ENCODE measurements at regions not wholly inside any gene's neighbourhood (a gene's known extent, or its start where the extent isn't known, plus 50 kb on each side); places are given as distances from the start of the nearest gene placed in this dataset.

- TF ChIP-seq, protein P1, sequence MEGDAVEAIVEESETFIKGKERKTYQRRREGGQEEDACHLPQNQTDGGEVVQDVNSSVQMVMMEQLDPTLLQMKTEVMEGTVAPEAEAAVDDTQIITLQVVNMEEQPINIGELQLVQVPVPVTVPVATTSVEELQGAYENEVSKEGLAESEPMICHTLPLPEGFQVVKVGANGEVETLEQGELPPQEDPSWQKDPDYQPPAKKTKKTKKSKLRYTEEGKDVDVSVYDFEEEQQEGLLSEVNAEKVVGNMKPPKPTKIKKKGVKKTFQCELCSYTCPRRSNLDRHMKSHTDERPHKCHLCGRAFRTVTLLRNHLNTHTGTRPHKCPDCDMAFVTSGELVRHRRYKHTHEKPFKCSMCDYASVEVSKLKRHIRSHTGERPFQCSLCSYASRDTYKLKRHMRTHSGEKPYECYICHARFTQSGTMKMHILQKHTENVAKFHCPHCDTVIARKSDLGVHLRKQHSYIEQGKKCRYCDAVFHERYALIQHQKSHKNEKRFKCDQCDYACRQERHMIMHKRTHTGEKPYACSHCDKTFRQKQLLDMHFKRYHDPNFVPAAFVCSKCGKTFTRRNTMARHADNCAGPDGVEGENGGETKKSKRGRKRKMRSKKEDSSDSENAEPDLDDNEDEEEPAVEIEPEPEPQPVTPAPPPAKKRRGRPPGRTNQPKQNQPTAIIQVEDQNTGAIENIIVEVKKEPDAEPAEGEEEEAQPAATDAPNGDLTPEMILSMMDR (IDR thresholded peaks at IDR 0.05), result no peak
- TF ChIP-seq POLR2A (IDR thresholded peaks at IDR 0.05), result no peak
Observed at GRCh38 chr6:134600671-134601070, 282.8 kb upstream of the SGK1 start.

Data from right lobe of liver (tissue), 4 donors.